ENCODE measurements at regions not wholly inside any gene's neighbourhood (a gene's known extent, or its start where the extent isn't known, plus 50 kb on each side); places are given as distances from the start of the nearest gene placed in this dataset.
"Not testable (repeated sequence)": the region's sequence is repeated elsewhere in the genome, so short reads cannot be mapped to it uniquely, and the experiment has no call there.

GRCh38 chr5:82956600-82956999, 120.6 kb downstream of the TMEM167A start:
- no peak for DNase-seq (ENCODE audit: low read depth in 2 of 2, low spot score in 1 of 2)

GRCh38 chr5:82952326-82952725, 124.9 kb downstream of the TMEM167A start:
- DNase-seq (ENCODE audit: low read depth in 2 of 2, low spot score in 1 of 2), result no peak

- not testable (repeated sequence) for DNase-seq (ENCODE audit: low read depth in 2 of 2, low spot score in 1 of 2)
Observed at GRCh38 chr5:82944267-82944666, 132.9 kb downstream of the TMEM167A start.

GRCh38 chr5:82942083-82942881, 134.9 kb downstream of the TMEM167A start:
- DNase-seq (ENCODE audit: low read depth in 2 of 2, low spot score in 1 of 2), result no peak

- DNase-seq (ENCODE audit: low read depth in 2 of 2, low spot score in 1 of 2), result no peak
Observed at GRCh38 chr5:82938901-82939725, 138.1 kb downstream of the TMEM167A start.

GRCh38 chr5:82932473-82933220, 144.5 kb downstream of the TMEM167A start:
- not testable (repeated sequence) for DNase-seq (ENCODE audit: low read depth in 2 of 2, low spot score in 1 of 2)

GRCh38 chr5:82931110-82931509, 146.1 kb downstream of the TMEM167A start:
- no peak for DNase-seq (ENCODE audit: low read depth in 2 of 2, low spot score in 1 of 2)

- DNase-seq (ENCODE audit: low read depth in 2 of 2, low spot score in 1 of 2), result no peak
Observed at GRCh38 chr5:82925061-82925411, 152.2 kb downstream of the TMEM167A start.

- DNase-seq (ENCODE audit: low read depth in 2 of 2, low spot score in 1 of 2), result no peak
Observed at GRCh38 chr5:82924226-82925060, 152.8 kb downstream of the TMEM167A start.

- DNase-seq (ENCODE audit: low read depth in 2 of 2, low spot score in 1 of 2), result no peak
Observed at GRCh38 chr5:82922086-82922734, 155.0 kb downstream of the TMEM167A start.

- no peak for DNase-seq (ENCODE audit: low read depth in 2 of 2, low spot score in 1 of 2)
Observed at GRCh38 chr5:82918311-82919031, 158.7 kb downstream of the TMEM167A start.

GRCh38 chr5:82917584-82917983, 159.6 kb downstream of the TMEM167A start:
- DNase-seq (ENCODE audit: low read depth in 2 of 2, low spot score in 1 of 2), result no peak

GRCh38 chr5:82913971-82914370, 163.2 kb downstream of the TMEM167A start:
- DNase-seq (ENCODE audit: low read depth in 2 of 2, low spot score in 1 of 2), result no peak

GRCh38 chr5:82912462-82912861, 164.7 kb downstream of the TMEM167A start:
- no peak for DNase-seq (ENCODE audit: low read depth in 2 of 2, low spot score in 1 of 2)

- no peak for DNase-seq (ENCODE audit: low read depth in 2 of 2, low spot score in 1 of 2)
Observed at GRCh38 chr5:82911910-82912309, 165.3 kb downstream of the TMEM167A start.

GRCh38 chr5:82910905-82911304, 166.3 kb downstream of the TMEM167A start:
- DNase-seq (ENCODE audit: low read depth in 2 of 2, low spot score in 1 of 2), result no peak

GRCh38 chr5:82910491-82910890, 166.7 kb downstream of the TMEM167A start:
- no peak for DNase-seq (ENCODE audit: low read depth in 2 of 2, low spot score in 1 of 2)

GRCh38 chr5:82909771-82910170, 167.4 kb downstream of the TMEM167A start:
- no peak for DNase-seq (ENCODE audit: low read depth in 2 of 2, low spot score in 1 of 2)

- no peak for DNase-seq (ENCODE audit: low read depth in 2 of 2, low spot score in 1 of 2)
Observed at GRCh38 chr5:82905986-82906385, 171.2 kb downstream of the TMEM167A start.

Measured in stimulated activated CD8-positive, alpha-beta memory T cell treated with anti-CD3 and anti-CD28 coated beads, Interleukin-4, amount 100 ng/mL, for 1 hour (primary cell).